ENCODE measurements at regions not wholly inside any gene's neighbourhood (a gene's known extent, or its start where the extent isn't known, plus 50 kb on each side); places are given as distances from the start of the nearest gene placed in this dataset.

GRCh38 chr10:129279446-129280154 lies 187.4 kb upstream of the MGMT start:
- DNase-seq (ENCODE audit: low spot score) = no peak

GRCh38 chr10:129280155-129280502 lies 186.9 kb upstream of the MGMT start:
- no peak for DNase-seq (ENCODE audit: low spot score)

GRCh38 chr10:129280908-129281586 lies 186.0 kb upstream of the MGMT start:
- DNase-seq (ENCODE audit: low spot score) = no peak

- DNase-seq (ENCODE audit: low spot score) = no peak
Observed at GRCh38 chr10:129285459-129285858, 181.6 kb upstream of the MGMT start.

GRCh38 chr10:129288999-129289584 lies 177.9 kb upstream of the MGMT start:
- no peak for DNase-seq (ENCODE audit: low spot score)

GRCh38 chr10:129293991-129294700 lies 172.9 kb upstream of the MGMT start:
- DNase-seq (ENCODE audit: low spot score) = no peak

- no peak for DNase-seq (ENCODE audit: low spot score)
Observed at GRCh38 chr10:129294944-129295343, 172.1 kb upstream of the MGMT start.

GRCh38 chr10:129305046-129305445 lies 162.0 kb upstream of the MGMT start:
- DNase-seq (ENCODE audit: low spot score) = no peak

GRCh38 chr10:129307141-129307540 lies 159.9 kb upstream of the MGMT start:
- DNase-seq (ENCODE audit: low spot score) = no peak

GRCh38 chr10:129308953-129309564 lies 158.0 kb upstream of the MGMT start:
- DNase-seq (ENCODE audit: low spot score) = no peak

- DNase-seq (ENCODE audit: low spot score) = no peak
Observed at GRCh38 chr10:129309565-129309964, 157.5 kb upstream of the MGMT start.

GRCh38 chr10:129310881-129311280 lies 156.2 kb upstream of the MGMT start:
- no peak for DNase-seq (ENCODE audit: low spot score)

- DNase-seq (ENCODE audit: low spot score) = no peak
Observed at GRCh38 chr10:129319934-129320333, 147.1 kb upstream of the MGMT start.

- DNase-seq (ENCODE audit: low spot score) = no peak
Observed at GRCh38 chr10:129320340-129320739, 146.7 kb upstream of the MGMT start.

- no peak for DNase-seq (ENCODE audit: low spot score)
Observed at GRCh38 chr10:129321727-129322126, 145.3 kb upstream of the MGMT start.

GRCh38 chr10:129322933-129323820 lies 143.9 kb upstream of the MGMT start:
- DNase-seq (ENCODE audit: low spot score) = no peak

GRCh38 chr10:129323879-129324278 lies 143.2 kb upstream of the MGMT start:
- no peak for DNase-seq (ENCODE audit: low spot score)

- no peak for DNase-seq (ENCODE audit: low spot score)
Observed at GRCh38 chr10:129325893-129326292, 141.1 kb upstream of the MGMT start.

GRCh38 chr10:129328546-129328945 lies 138.5 kb upstream of the MGMT start:
- no peak for DNase-seq (ENCODE audit: low spot score)

GRCh38 chr10:129329385-129330055 lies 137.5 kb upstream of the MGMT start:
- DNase-seq (ENCODE audit: low spot score) = no peak

- no peak for DNase-seq (ENCODE audit: low spot score)
Observed at GRCh38 chr10:129330211-129330610, 136.8 kb upstream of the MGMT start.

Data from putamen (tissue), 1 donor.